Right lobe of liver (tissue), 6 donors: ENCODE measurements at regions not wholly inside any gene's neighbourhood (a gene's known extent, or its start where the extent isn't known, plus 50 kb on each side); places are given as distances from the start of the nearest gene placed in this dataset.
A peak's percentile ranks its signal among the peaks of the same experiment; 100 is the strongest.

Experiments
- ATAC-seq, 4 donors: fragments of 200-7000 bp; cut with Tn5 transposase; one replicate each; pipeline ENCODE4 v1.9.1; 2020; ENCODE audit warnings: mild to moderate bottlenecking in 4 of 4, moderate library complexity in 4 of 4
- DNase-seq, 3 donors: peaks; one replicate each; pipeline ENCODE4 v3.0.0-alpha.2; 2020
- H3K27ac ChIP-seq, 3 donors: fragments of 200-600 bp; one replicate each; pipeline ENCODE4 v1.8.0; 2022
- H3K27me3 ChIP-seq, 2 donors: fragments of 200-600 bp; one replicate each; pipeline ENCODE4 v1.8.0; 2022
- H3K36me3 ChIP-seq, 4 donors: fragments of 200-600 bp; sonication (generic) in 1 of 4; one replicate each; pipeline versions ENCODE4 v1.5.1 to v1.8.0; 2017 to 2022; ENCODE audit warnings: control low read depth in 1 of 4
- H3K4me1 ChIP-seq, 4 donors: fragments of 200-600 bp; sonication (generic) in 1 of 4; one replicate each; pipeline versions ENCODE4 v1.5.1 to v1.8.0; 2017 to 2022; ENCODE audit warnings: control low read depth in 1 of 4
- H3K4me3 ChIP-seq, 3 donors: fragments of 200-600 bp; one replicate each; pipeline ENCODE4 v1.8.0; 2022
- H3K9me3 ChIP-seq, 4 donors: fragments of 200-600 bp; sonication (generic) in 1 of 4; one replicate each; pipeline versions ENCODE4 v1.5.1 to v1.8.0; 2017 to 2022; ENCODE audit warnings: control low read depth in 1 of 4
- POLR2A ChIP-seq: fragments of 450-650 bp; IDR thresholded peaks from one replicate; pipeline ENCODE4 v1.6.1; 2017; ENCODE audit warnings: antibody characterized with exemption, mild to moderate bottlenecking
- WGBS: methylation state at CpG from one replicate; pipeline ENCODE4 v1.1.6; 2018; ENCODE audit warnings: low coverage, low lambda C conversion rate; ENCODE audit not compliant: insufficient coverage; ENCODE audit errors: missing lambda C conversion rate; 5-methylcytosine and 5-hydroxymethylcytosine counted together
- intact Hi-C, 2 donors: fragments of 100-400 bp; cut with DNase I; formaldehyde crosslinking; loops; one replicate each; pipeline versions ENCODE4 v1.11.2 to v1.14.1; 2022
- TF ChIP-seq, protein P1 (sequence below), 4 donors: fragments of 200-600 bp in 3 of 4; fragments of 450-650 bp in 1 of 4; IDR thresholded peaks; one replicate each; pipeline versions ENCODE4 v1.5.1 to v1.8.0; 2016 to 2022; ENCODE audit warnings: antibody characterized with exemption in 4 of 4, mild to moderate bottlenecking in 2 of 4
- donor health status: DM: no; HTN: yes; CAD: no.
- donor health status: DM: no; HTN: no; CAD: no.
- donor health status: DM: no; HTN: no; CAD: no.
- donor health status: DM: no; HTN: yes; CAD: no.
- donor health status: DM: no; HTN: yes; CAD: no.

DNA sequence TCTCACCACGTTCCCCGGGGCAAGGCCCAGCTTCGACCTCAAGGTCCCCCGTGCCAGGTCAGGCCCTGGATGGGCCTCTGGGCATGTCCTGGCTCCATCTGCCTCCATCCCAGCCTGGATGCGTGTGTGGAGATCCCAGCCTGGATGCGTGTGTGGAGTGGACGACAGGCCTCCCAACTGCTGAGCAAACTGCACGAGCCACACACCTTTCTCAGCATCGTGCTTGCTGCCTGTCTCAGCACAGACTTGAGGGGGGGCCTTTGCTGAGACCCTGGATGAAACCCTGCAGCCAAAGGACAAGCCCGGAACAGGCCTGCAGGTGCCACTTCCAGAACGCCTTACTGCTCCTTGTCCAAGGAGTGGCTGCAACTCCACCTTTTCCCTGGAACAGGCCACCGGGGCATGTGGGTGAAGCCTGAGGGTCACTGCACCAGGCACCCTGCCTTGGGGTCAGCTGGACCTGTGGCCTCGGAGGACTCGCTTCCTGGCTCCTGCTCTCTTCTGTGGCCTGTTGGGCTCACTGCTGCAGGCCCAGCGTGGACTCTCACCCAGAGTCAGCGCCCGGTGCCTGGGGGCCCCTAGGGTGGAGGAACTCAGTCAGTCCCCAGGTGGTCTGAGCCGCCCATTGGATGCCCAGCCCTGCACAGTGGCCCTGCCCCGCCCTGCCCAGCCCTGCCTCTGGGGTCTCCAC is 176.0 kb downstream of the KIF26A start:
- TF ChIP-seq, protein P1, sequence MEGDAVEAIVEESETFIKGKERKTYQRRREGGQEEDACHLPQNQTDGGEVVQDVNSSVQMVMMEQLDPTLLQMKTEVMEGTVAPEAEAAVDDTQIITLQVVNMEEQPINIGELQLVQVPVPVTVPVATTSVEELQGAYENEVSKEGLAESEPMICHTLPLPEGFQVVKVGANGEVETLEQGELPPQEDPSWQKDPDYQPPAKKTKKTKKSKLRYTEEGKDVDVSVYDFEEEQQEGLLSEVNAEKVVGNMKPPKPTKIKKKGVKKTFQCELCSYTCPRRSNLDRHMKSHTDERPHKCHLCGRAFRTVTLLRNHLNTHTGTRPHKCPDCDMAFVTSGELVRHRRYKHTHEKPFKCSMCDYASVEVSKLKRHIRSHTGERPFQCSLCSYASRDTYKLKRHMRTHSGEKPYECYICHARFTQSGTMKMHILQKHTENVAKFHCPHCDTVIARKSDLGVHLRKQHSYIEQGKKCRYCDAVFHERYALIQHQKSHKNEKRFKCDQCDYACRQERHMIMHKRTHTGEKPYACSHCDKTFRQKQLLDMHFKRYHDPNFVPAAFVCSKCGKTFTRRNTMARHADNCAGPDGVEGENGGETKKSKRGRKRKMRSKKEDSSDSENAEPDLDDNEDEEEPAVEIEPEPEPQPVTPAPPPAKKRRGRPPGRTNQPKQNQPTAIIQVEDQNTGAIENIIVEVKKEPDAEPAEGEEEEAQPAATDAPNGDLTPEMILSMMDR (IDR thresholded peaks at IDR 0.05) = no peak
- no peak for TF ChIP-seq POLR2A
- intact Hi-C loops = no loop called here
- Histone ChIP-seq H3K4me1 (no peaks in the 10 kb centered on the region), H3K27me3 (no peaks in the 10 kb centered on the region), H3K36me3 (no peaks in the 10 kb centered on the region), H3K9me3 (no peaks in the 10 kb centered on the region), H3K4me3 (no peak overlapping the region), H3K27ac (no peak overlapping the region)
- ATAC-seq (no peak), DNase-seq (peak; percentile 15 to 40 (median 31))
- WGBS = 36% methylated on average over 3 of the region's 19 CpGs

GRCh38 chr14:104315169-104315568 is 176.8 kb downstream of the KIF26A start:
- 71% methylated on average over 9 of the region's 14 CpGs for WGBS
- intact Hi-C loops = no loop called here
- Histone ChIP-seq H3K36me3 (no peaks in the 10 kb centered on the region), H3K4me3 (no peak overlapping the region), H3K4me1 (no peaks in the 10 kb centered on the region), H3K27ac (no peak overlapping the region), H3K9me3 (no peaks in the 10 kb centered on the region), H3K27me3 (no peaks in the 10 kb centered on the region)
- TF ChIP-seq, protein P1 (IDR thresholded peaks at IDR 0.05) = no peak
- TF ChIP-seq POLR2A = no peak
- DNase-seq (no peak), ATAC-seq (no peak)

DNA sequence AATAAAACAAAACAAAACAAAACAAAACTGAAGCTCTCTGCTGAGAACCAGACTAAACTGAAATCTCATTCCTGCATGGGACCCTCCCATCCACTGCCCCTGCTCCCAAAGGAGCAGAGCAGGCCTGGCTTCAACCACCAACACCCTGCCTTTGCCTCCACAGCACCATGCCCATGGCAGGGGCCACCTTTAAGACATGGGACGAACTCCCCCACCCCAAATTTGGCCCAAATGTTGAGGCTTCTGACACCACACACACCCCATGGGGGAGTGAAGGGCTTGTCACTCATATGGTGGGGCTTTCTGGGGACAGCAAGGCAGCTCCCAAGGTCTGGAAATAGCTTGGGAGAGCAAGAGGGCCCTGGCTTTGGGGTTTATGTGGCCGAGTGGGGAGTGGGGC is 177.2 kb downstream of the KIF26A start:
- intact Hi-C loops = no loop called here
- WGBS = no CpG with 5 or more reads among the region's 2 CpGs

GRCh38 chr14:104316121-104316722 is 177.8 kb downstream of the KIF26A start:
- H3K27ac ChIP-seq = no peak overlapping the region
- intact Hi-C loops = no loop called here
- H3K36me3 ChIP-seq = no peaks in the 10 kb centered on the region
- ATAC-seq (no peak), DNase-seq (peak; percentile 17 to 45 (median 40))
- WGBS = 88% methylated on average over 3 of the region's 20 CpGs
- no peaks in the 10 kb centered on the region for H3K4me1 ChIP-seq
- no peak overlapping the region for H3K4me3 ChIP-seq
- H3K9me3 ChIP-seq = no peaks in the 10 kb centered on the region
- TF ChIP-seq POLR2A = no peak
- TF ChIP-seq, protein P1 (IDR thresholded peaks at IDR 0.05) = no peak
- H3K27me3 ChIP-seq = no peaks in the 10 kb centered on the region

More for the DNA sequence above, 177.2 kb downstream of the KIF26A start:
- H3K27ac ChIP-seq = no peak overlapping the region
- DNase-seq (no peak), ATAC-seq (no peak)
- H3K36me3 ChIP-seq = no peaks in the 10 kb centered on the region
- no peaks in the 10 kb centered on the region for H3K4me1 ChIP-seq
- TF ChIP-seq, protein P1 (IDR thresholded peaks at IDR 0.05) = no peak
- no peak for TF ChIP-seq POLR2A
- H3K27me3 ChIP-seq = no peaks in the 10 kb centered on the region
- H3K4me3 ChIP-seq = no peak overlapping the region
- H3K9me3 ChIP-seq = no peaks in the 10 kb centered on the region
